ENCODE measurements at regions not wholly inside any gene's neighbourhood (a gene's known extent, or its start where the extent isn't known, plus 50 kb on each side); places are given as distances from the start of the nearest gene placed in this dataset.

GRCh38 chrX:97705936-97706335 is 822.2 kb downstream of the RPA4 start:
- TF ChIP-seq, protein P1, sequence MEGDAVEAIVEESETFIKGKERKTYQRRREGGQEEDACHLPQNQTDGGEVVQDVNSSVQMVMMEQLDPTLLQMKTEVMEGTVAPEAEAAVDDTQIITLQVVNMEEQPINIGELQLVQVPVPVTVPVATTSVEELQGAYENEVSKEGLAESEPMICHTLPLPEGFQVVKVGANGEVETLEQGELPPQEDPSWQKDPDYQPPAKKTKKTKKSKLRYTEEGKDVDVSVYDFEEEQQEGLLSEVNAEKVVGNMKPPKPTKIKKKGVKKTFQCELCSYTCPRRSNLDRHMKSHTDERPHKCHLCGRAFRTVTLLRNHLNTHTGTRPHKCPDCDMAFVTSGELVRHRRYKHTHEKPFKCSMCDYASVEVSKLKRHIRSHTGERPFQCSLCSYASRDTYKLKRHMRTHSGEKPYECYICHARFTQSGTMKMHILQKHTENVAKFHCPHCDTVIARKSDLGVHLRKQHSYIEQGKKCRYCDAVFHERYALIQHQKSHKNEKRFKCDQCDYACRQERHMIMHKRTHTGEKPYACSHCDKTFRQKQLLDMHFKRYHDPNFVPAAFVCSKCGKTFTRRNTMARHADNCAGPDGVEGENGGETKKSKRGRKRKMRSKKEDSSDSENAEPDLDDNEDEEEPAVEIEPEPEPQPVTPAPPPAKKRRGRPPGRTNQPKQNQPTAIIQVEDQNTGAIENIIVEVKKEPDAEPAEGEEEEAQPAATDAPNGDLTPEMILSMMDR (IDR thresholded peaks at IDR 0.05) = no peak
- no peak for TF ChIP-seq POLR2A (IDR thresholded peaks at IDR 0.05)
